GM12864 (cell line): ENCODE measurements at regions not wholly inside any gene's neighbourhood (a gene's known extent, or its start where the extent isn't known, plus 50 kb on each side); places are given as distances from the start of the nearest gene placed in this dataset.

Experiments used
- DNase-seq: peaks from one replicate; pipeline ENCODE4 v3.0.0-alpha.2; 2011; ENCODE audit warnings: low read depth
- H3K4me3 ChIP-seq: 2 replicates; pipeline ENCODE4 v1.5.1; 2011; ENCODE audit warnings: mild to moderate bottlenecking, low read depth, low read length, control low read depth
- CTCF ChIP-seq: IDR thresholded peaks from 2 replicates; pipeline ENCODE4 v1.5.1; 2011; ENCODE audit warnings: low read depth, mild to moderate bottlenecking, moderate library complexity, low read length, control low read depth, inconsistent platforms; ENCODE audit errors: missing control alignments

DNA sequence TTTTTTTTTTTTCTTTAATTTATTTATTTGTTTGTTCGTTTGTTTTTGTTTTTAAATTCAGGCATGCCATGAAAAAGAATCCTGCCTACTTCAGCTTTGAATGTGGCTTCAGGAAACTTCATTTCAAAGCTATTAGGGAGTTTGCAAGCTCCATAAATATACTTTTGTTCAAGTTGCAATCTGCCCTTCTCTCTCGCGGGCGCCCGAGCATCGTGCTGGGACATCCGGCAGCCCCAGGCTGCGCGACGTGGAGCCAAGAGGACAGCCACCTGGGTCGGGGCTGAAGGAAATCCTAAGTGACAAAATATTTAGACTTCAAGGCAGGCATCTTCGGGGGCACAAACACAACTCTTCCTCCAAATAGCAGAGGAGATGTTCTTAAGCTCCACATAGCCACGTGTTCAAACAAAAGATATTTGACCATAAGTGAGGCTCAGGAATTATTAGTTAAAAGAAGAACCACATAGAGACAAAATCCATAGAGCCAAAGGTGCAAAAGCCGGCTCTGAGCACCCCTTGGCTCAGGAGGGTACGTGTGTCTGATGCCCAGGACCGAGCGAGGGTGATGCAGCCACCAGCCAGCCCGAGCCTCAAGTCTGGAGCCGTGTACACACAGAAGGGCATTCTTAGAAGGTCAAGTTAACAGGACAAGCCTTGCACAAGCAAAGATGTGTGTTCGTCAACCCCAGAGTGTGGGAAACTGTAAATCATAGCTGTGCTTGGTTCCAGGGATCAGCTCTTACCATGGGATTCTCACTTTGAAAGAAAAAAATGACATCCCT is 256.5 kb upstream of the SALL3 start:
- DNase-seq: no peak

DNA sequence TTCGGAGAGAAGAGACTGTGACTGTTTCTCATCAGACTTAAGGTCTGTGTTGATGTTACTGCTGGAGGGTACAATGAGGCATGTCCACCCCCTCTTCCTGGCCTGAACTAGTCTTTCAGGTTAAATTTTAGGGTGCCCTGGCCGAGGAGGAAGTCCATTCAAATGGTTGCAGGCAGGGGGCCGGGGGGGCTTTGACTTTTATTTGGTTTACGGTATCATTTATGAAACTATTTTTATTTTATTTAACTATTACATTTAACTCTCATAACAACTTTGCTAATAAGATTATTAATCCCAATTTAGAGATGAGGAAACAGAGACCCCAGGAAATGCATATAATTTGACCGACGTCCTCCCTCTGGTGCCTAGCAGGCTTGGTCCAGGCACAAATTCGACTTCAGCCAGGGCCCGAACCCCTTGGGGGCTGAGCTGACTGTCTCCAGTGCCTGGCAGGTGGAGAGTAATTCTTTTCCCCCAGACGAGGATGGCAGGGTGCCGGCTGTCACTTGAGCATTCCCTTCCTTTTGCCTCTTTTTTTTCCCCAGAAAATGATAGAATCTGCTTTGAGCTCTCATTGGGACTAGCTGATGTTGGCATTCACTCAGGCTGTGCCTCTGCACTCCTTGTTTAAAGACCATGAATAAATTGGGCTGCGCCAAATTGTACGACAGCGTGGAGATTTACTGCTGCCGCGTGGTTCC is 255.3 kb upstream of the SALL3 start:
- no peak overlapping the region for H3K4me3 ChIP-seq
- DNase-seq: no peak
- no peak for TF ChIP-seq CTCF

More for the DNA sequence above, 256.5 kb upstream of the SALL3 start:
- no peak overlapping the region for H3K4me3 ChIP-seq
- TF ChIP-seq CTCF: no peak

GRCh38 chr18:78725426-78725825 is 254.2 kb upstream of the SALL3 start:
- DNase-seq: no peak
- TF ChIP-seq CTCF: no peak
- no peak overlapping the region for H3K4me3 ChIP-seq

- no peak for DNase-seq
- no peak for TF ChIP-seq CTCF
- no peak overlapping the region for H3K4me3 ChIP-seq
Observed at GRCh38 chr18:78726326-78727056, 253.1 kb upstream of the SALL3 start.

DNA sequence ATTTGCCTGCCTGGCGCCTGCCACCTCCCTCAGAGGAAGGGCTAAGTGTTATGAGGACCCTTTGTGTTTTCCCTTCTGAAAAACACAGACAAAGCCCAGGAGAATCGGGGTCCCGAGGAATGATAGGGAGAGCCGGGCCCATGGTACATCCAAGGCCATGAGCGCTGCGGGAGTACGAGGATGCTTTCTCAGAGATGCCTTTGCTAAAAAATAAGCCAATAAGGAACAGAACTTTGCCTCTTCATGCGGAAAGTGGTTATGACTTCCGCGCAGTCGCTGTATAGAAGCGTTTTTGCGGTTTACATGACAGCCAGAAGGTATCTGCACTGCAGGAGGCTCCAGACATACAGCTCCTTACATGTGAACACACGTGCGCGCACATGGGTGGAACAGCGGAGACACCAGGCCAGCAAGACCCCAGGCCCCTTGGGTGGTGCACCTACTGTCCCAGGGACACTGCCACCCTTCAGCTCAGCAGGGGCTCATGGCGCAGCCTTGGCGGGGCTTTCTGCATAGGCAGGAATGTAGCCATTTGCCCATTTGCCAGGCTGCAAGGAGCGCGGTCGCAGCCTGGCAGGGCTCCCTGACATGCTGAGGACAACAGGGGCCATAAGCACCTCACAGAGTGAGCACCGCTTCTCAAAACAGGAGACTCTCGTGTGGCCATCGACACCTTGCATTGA is 252.4 kb upstream of the SALL3 start:
- no peak for DNase-seq
- TF ChIP-seq CTCF: no peak

DNA sequence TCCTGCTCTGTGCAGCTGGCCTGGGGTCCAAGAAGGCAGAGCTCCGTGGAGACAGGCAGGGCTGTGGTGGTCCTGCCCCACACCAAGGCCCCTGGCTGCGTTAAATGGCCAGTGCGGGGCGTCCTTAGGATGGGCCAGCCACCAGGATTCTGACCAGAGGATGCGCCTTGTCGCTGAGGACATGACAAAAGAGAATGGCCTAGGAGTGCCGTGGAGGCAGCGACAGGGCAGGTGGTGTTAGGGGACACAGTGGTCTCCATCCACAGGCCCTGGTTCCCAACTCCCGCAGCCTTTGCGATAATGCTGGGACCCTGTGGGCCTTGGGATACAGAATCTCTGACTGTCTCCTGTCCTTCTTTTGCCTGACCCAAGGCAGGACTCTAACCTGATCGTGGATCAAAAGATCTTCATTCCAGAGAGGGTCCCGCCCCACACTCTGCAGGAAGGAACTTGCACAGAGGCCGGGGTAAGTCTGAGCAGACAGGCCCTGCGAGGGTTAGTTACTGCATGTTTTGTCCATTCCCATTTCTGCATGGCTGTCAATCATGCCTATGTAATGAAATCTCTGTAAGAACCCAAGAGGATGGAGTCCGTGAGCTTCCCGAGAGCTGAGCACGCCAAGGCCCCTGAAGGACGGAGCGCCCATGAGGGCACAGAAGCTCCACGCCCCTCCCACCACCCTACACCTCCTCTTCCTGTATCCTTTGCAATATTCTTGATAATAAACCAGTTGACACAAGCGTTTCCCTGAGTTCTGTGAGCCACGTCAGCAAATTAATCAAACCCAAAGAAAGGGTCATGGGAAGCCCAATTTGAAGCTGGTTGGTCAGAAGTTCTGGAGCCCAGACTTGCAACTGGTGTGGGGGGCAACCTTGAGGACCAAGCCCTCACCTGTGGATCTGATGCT is 251.5 kb upstream of the SALL3 start:
- DNase-seq: no peak
- TF ChIP-seq CTCF: no peak

More for the DNA sequence above, 252.4 kb upstream of the SALL3 start:
- H3K4me3 ChIP-seq: no peak overlapping the region

More for the DNA sequence above, 251.5 kb upstream of the SALL3 start:
- H3K4me3 ChIP-seq: no peak overlapping the region
